ENCODE measurements at regions not wholly inside any gene's neighbourhood (a gene's known extent, or its start where the extent isn't known, plus 50 kb on each side); places are given as distances from the start of the nearest gene placed in this dataset.
"Not testable (repeated sequence)": the region's sequence is repeated elsewhere in the genome, so short reads cannot be mapped to it uniquely, and the experiment has no call there.

GRCh38 chr1:96509951-96510350, 211.6 kb upstream of the PTBP2 start:
- no peak for DNase-seq (ENCODE audit: low read depth)

GRCh38 chr1:96510391-96510790, 211.2 kb upstream of the PTBP2 start:
- no peak for DNase-seq (ENCODE audit: low read depth)

- DNase-seq (ENCODE audit: low read depth), result no peak
These were observed 210.7 kb upstream of the PTBP2 start for GRCh38 chr1:96510911-96511310.

GRCh38 chr1:96513136-96513535, 208.4 kb upstream of the PTBP2 start:
- no peak for DNase-seq (ENCODE audit: low read depth)

- DNase-seq (ENCODE audit: low read depth), result no peak
These were observed 206.2 kb upstream of the PTBP2 start for GRCh38 chr1:96515430-96515829.

- DNase-seq (ENCODE audit: low read depth), result no peak
These were observed 205.7 kb upstream of the PTBP2 start for GRCh38 chr1:96515925-96516324.

GRCh38 chr1:96519851-96520578, 201.6 kb upstream of the PTBP2 start:
- DNase-seq (ENCODE audit: low read depth), result no peak

- DNase-seq (ENCODE audit: low read depth), result peak; percentile 34
These were observed 201.0 kb upstream of the PTBP2 start for GRCh38 chr1:96520579-96520947.

- DNase-seq (ENCODE audit: low read depth), result no peak
These were observed 200.6 kb upstream of the PTBP2 start for GRCh38 chr1:96521010-96521409.

GRCh38 chr1:96521994-96522760, 199.4 kb upstream of the PTBP2 start:
- peak; percentile 18 for DNase-seq (ENCODE audit: low read depth)

- DNase-seq (ENCODE audit: low read depth), result no peak
These were observed 198.7 kb upstream of the PTBP2 start for GRCh38 chr1:96522927-96523326.

- peak; percentile 54 for DNase-seq (ENCODE audit: low read depth)
These were observed 197.5 kb upstream of the PTBP2 start for GRCh38 chr1:96524100-96524499.

- DNase-seq (ENCODE audit: low read depth), result no peak
These were observed 195.7 kb upstream of the PTBP2 start for GRCh38 chr1:96525657-96526557.

GRCh38 chr1:96528672-96529071, 192.9 kb upstream of the PTBP2 start:
- not testable (repeated sequence) for DNase-seq (ENCODE audit: low read depth)

- DNase-seq (ENCODE audit: low read depth), result no peak
These were observed 187.8 kb upstream of the PTBP2 start for GRCh38 chr1:96533820-96534219.

GRCh38 chr1:96536581-96536980, 185.0 kb upstream of the PTBP2 start:
- DNase-seq (ENCODE audit: low read depth), result no peak

GRCh38 chr1:96538111-96538641, 183.4 kb upstream of the PTBP2 start:
- DNase-seq (ENCODE audit: low read depth), result peak; percentile 89

- peak; percentile 93 for DNase-seq (ENCODE audit: low read depth)
These were observed 182.7 kb upstream of the PTBP2 start for GRCh38 chr1:96538883-96539282.

- no peak for DNase-seq (ENCODE audit: low read depth)
These were observed 180.1 kb upstream of the PTBP2 start for GRCh38 chr1:96541491-96541890.

GRCh38 chr1:96544051-96544830, 177.3 kb upstream of the PTBP2 start:
- no peak for DNase-seq (ENCODE audit: low read depth)

GRCh38 chr1:96544831-96545221, 176.8 kb upstream of the PTBP2 start:
- no peak for DNase-seq (ENCODE audit: low read depth)

All from amniotic epithelial cell (primary cell).